HG03520 (cell line): ENCODE measurements at regions not wholly inside any gene's neighbourhood (a gene's known extent, or its start where the extent isn't known, plus 50 kb on each side); places are given as distances from the start of the nearest gene placed in this dataset.
"Not testable (repeated sequence)": the region's sequence is repeated elsewhere in the genome, so short reads cannot be mapped to it uniquely, and the experiment has no call there.

Experiments used
- ATAC-seq: cut with Tn5 transposase; IDR thresholded peaks from one replicate; pipeline ENCODE4 v1.9.1; 2021; ENCODE audit warnings: mild to moderate bottlenecking, moderate library complexity; ENCODE audit not compliant: unreplicated experiment

GRCh38 chr1:121097127-121097866 lies 86.8 kb downstream of the FAM72B start:
- ATAC-seq, result peak; percentile 91

DNA sequence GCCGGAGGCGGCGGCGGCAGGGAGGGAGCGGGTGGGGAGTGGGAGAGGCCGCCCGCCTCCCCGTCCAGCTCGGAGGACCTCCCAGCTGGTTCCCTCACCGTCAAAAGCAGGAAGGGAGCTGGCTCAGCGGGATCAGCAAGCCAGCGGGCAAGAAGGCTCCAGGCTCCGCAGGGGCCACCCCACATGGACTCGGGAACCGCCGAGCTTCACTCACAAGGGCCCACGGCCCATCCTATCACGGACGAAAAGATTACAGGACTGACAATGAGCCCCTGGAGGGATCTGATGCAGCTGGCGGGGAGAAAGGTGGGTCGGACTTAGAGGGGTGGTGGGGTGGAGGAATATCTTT lies 86.3 kb downstream of the FAM72B start:
- not testable (repeated sequence) for ATAC-seq

- ATAC-seq, result not testable (repeated sequence)
Measured at GRCh38 chr1:121109025-121109424, 75.1 kb downstream of the FAM72B start.

DNA sequence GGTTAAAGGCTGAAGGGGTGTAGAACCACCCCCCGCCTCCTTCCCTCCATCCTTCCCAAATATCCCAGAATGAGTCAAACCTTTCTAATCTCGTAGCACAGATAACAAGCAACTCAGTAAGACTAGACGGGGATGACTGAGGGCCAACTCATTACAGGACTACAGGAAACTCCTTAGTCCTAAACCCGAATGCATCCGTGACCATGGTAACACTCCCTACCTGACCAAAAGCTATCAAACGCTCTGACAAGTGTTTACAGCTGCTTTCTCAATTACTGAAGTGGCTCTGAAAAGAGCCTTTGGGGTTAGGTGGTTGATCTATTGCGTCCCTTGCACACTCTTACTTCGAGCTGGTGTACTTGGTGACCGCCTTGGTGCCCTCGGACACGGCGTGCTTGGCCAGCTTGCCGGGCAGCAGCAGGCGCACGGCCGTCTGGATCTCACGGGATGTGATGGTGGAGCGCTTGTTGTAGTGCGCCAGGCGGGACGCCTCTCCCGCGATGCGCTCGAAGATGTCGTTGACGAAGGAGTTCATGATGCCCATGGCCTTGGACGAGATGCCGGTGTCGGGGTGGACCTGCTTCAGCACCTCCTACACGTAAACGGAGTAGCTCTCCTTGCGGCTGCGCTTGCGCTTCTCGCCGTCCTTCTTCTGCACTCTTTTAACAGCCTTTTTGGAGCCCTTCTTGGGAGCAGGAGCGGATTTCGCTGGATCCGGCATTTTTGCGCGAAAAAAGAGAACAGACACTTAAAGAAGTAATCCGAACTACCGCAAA lies 67.4 kb downstream of the FAM72B start:
- ATAC-seq, result not testable (repeated sequence)

- not testable (repeated sequence) for ATAC-seq
Measured at GRCh38 chr1:121117298-121117611, 66.9 kb downstream of the FAM72B start.

DNA sequence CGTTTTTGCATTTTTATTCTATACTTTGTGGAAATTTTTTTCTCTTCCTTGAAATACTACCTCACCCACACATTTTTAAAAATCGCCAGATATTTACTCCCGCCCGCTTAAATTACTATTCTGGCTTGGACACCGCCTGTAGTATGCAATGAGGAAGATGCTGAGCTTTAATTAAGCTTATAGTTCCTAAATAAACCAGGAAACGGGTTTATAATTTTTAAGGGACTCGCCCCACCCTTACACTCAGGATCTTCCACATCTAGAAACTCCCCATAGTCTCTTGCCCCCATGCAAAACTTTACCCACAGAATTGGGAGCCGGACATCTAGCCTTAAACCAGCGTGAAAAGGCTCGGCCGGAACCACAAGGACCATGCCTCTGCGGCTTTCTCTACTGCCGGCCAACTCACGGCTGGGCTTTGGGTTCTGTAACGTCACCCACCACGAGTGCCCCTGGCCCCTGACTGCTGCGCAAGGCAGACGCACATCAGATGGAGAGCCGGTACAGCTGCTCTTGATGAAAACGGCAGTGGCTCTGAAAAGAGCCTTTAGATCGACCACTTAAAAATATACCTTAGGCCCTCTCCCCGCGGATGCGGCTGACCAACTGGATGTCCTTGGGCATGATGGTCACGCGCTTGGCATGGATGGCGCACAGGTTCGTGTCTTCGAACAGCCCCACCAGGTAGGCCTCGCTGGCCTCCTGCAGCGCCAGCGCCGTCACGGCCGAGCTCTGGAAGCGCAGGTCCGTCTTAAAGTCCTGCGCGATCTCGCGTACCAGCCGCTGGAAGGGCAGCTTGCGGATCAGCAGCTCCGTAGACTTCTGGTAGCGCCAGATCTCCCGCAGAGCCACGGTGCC lies 66.3 kb downstream of the FAM72B start:
- ATAC-seq, result not testable (repeated sequence)
